Kasumi-1 (cell line): ENCODE measurements at regions not wholly inside any gene's neighbourhood (a gene's known extent, or its start where the extent isn't known, plus 50 kb on each side); places are given as distances from the start of the nearest gene placed in this dataset.

Source experiments
- DNase-seq, 2 experiments: peaks; one replicate each; lab custom pipeline; 2025; lab: John Stamatoyannopoulos, UW

DNA sequence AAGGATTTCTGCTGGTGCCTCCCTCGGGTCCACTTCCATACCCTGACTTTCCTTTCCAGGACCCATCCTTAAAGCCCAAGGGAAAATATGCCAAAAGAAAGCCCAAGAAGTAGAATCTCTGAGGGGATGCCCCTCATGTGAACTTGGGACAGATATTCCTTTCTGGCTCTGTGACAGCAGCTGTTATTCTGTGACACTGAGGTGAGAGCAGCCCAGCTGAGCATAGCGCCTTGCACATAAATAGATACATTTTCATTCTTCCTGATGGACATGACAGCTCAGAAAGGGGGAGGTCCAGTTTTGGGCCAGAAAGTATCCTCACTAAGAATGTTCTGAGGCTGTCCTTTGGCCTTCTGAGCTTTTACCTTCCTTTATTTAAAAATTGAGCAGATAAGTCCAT, 353.2 kb downstream of the SAMD5 start:
- DNase-seq, result no peak

DNA sequence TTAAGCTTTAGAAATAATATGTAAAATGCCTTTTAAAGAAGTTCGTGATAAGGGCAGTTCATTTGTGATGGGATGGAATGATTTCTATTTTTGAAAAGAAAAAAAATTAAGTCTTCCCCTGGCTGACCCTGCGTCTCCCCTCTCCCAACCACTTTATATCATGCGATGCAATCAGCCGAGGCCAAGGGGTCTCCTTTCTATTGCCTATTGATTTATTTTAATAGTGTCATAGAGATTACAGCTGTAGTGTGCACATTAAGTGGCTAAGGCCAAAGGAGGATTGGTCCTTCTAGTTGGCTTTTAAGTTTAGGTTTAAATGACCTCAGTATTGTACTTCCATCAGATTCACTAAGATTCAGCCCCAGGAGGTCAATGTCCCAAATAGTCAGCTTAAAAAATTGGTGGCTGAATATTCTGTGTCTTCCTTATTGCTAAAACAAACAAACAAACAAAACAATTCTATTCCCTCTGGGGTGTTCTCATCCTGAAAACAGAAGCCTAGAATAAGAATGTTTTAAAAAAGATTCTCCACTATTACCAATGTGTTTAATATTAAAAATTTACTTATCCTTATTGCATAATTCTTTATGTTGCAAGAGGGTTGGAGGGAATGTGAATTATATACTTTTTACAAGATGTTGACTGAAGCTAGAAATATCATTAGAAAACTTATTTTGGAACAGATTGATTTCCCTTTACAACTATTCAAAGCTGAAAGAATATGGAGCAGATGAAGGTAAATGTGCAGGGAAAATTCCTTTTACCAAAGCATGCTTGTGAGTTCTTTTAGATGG, 359.1 kb downstream of the SAMD5 start:
- DNase-seq, result no peak

DNA sequence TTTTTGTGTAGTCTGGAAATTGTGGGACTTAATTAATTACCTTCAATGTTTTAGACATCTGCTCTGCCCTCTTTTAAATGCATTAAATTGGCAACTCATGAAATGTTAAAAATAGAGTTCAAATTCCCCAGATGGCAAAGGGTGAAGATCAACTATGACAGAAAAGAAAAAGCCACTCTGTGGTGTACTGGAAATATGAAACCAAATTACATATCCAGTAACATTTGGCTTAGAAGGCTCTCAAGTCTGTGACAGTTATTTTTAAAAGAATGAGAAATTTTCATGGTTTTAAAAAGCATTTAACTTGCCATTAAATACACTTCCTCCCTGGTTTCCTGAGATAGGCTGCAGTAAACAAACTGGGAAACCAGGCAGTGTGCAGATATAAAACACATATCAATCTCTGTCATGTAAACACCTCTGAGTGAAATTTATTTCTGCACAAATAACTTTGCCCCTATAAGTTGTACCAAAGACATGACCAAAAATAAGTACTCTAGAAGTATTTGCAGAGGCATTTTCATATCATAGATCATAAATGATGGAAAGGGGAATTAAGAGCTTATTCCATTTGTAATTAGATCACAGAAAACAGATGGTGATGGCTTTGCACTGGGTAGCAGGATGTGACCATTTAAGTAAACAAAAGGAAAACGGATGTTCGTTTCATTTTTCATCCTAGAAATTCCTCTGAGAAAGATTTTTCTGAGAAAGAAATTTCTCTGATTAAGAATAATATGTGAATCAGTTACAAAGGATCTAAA, 360.1 kb downstream of the SAMD5 start:
- peak in 1 of 2 experiments; percentile 9 for DNase-seq

DNA sequence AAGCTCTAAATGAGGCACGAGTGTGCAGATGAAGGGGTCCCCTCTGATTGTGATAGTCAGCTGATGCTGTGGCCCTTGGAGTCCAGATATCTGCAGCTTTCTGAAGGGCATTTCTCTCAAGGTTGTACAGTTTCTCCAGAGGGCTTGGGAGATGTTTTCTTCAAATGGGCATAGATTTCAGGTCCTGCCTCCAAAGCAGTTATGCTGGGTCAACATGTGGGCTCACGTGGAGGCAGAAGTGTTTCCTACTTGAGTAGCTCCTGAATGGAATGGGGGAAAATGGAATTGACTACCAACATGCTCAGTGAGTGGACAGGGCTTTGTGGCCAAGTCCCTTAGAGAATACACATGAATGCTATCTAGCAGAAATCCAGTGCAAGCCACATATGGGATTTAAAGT, 360.7 kb downstream of the SAMD5 start:
- no peak for DNase-seq

DNA sequence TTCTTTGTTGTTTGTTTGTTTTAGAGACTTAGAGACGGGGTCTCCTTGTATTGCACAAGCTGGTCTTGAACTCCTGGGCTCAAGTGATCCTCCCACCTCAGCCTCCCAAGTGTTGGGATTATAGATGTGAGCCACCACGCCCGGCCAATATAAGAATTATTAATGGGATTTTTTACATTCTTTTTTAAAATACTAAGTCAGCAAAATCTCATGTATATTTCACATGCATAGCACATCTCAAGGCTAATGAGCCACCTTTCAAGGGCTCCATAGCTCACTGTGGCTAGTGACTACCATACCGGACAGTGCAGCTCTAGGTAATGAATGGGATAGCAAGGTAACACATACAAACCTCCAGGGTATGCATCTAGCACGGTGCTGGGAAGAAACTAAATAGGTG, 361.4 kb downstream of the SAMD5 start:
- DNase-seq, result no peak

DNA sequence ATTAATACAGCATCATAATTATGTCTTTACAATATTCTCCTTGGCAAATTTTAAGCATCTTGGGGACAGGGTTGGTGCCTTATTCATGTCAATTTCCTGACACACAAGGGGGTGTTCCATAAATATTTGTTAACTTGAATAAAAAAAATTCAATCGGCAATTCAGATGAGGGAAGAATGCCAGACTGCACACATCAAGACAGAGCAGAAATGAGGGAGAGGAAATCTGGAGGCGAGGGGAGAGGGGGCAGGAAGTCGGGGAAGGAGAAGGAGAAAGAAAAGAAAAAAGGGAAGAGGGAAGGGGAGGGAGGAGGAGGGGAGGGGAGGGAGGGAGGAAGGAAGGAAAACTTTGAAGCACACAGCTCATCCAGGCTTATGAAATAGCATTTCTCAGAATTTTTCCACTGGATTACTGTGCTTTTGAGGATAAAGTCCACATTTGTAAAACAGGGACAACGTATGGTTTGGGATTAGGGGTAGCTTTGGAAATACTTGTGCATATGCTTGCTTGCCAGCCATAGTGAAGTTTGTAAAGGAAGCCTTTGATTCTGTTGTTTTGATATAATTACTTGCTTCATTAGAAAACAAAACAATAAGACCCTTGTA, 362.1 kb downstream of the SAMD5 start:
- no peak for DNase-seq

DNA sequence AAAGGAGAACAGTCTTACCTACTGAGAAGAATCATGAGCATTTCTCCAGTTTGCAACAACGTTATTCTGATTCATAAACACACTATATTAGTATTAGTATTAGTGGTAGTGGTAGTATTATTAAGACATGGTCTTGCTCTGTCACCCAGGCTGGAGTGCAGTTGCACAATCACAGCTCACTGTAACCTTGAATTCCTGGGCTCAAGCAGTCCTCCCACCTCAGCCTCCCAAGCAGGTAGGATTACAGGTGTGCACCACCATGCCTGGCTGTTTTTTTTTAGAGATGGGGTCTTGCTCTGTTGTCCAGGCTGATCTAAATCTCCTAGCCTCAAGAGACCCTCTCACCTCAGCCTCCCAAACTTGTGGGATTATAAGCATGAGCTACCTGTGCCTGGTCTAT, 363.5 kb downstream of the SAMD5 start:
- DNase-seq, result no peak

DNA sequence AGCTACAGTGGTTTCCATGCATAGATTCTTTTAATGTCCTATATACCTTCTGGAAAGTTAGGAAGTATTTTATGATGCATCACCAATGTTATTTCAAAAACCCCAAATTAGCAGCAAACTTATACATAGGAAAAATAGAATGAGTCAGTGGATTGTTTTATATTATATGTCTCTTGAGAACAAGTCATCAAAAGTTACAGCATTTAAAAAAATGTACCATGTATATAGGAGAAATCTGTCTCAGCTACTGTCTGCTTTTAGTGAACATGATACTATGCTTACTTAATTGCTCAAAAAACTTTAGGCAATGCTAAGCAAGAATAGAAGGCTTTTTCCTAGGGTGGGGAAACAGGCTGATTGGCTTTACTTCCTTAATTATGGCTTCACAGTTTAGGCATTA, 365.3 kb downstream of the SAMD5 start:
- no peak for DNase-seq

DNA sequence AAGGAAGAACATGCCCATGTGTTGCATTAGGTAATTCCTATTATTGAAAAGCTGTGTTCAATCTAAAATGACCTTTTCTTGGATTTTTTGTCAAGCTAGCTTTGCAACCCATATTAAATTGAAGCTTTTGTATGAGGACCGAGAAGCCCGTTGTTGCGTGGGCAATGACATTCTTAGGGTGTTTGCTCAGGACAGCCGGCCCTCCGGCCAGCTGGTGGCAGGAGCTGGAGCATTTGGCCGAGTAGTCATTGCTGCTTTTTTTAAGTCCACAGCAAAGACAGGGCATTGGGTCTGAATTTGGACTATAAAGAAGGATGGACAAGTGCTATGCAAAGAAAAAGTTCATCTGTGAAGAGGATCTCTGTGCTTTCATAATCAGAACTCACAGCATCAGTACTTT, 365.8 kb downstream of the SAMD5 start:
- DNase-seq, result no peak

DNA sequence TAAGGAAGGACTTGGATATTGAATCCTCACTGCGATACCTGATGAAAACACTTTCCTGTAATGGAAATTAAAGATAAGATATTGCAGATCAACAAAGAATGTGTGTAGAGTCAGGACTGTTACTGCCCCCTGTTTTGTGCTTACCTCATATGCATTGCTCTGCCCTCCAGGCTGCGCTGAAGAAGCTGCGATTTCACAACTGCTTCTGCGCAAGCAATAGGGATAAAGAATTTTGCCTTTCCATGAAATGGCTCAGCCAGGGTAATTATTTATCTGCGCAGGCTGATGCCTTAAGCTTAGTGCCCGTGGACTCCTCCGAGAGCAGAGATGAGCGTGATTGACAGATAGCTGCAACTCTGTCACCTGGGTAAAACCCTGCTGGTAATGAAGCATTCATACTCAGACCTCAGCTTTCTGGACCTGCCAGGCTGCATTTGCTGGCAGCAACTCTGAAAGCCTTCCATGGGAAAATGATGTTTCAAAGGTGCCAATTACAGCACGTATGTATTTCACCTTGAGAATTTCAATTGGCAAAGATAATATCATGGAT, 370.6 kb downstream of the SAMD5 start:
- DNase-seq, result no peak

DNA sequence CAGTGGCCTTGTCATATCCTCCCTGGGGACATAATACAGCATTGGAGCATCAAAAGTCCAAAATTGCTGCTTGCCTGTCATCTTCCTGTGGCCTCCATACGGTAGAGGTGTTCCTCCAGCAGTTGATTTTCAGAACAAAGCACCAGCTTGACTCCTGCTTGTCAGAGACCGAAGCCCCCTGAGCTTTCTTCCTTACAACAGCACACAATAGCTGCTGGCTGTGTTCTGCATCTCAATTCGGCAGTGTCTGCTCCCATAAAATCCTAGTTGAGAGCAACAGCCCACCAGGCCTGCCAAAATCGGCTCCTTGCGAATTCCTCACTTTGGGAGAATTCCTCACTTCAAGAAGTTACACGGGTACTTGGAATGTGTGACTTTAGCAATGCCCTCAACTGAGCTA, 372.9 kb downstream of the SAMD5 start:
- no peak for DNase-seq

DNA sequence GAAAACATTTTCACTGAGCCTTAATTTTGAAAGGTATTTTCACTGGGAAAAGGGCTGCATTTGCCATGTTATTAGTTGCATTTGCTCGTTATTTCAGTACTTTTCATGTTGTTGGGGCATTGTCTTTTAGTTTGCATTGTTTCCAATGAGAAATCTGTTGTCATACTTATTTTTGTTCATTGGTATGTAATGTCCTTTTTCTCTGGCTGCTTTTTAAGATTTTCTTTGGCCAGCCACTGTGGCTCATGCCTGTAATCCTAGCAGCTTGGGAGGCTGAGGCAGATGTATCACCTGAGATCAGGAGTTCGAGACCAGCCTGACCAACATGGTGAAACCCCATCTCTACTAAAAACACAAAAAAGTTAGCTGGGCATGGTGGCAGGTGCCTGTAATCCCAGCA, 379.9 kb downstream of the SAMD5 start:
- DNase-seq, result no peak

DNA sequence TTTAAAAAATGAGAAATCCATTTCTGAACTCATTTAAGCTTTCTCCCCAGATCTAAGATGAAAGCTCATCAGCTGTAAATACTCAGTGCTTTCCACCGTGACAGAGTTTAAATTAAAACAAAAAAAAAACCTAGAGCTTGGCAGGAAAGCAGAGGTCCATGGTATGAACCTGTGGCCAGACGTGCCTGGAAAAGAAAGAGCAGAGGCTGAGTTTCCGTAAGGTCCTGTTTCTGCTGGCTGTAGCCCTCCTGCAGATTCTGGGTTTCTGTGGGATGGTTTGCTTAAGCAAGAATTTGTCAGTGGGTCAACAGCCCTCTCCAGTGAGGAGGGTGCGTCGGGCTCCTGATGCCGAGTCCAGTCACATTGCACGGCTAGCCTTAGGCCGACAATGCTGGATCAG, 383.2 kb downstream of the SAMD5 start:
- DNase-seq, result no peak

DNA sequence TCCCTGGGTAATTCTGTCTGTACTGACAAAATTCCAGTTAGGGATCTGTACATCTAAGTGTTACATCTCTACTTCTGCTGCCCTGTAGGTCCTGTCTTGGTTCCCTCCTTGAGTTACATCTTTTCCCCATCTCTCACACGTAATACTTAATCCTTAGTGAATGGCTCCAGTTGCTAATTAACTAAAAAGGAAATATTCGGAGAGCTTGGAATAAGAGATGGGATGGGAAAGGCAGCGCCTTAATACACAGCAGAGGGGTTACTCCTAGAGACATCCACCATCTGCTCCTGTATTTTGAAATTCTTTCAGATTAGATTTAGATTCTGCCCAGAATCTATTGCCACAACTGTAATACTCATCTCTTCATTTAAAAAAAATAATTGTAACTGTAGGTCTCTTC, 384.0 kb downstream of the SAMD5 start:
- DNase-seq, result no peak

DNA sequence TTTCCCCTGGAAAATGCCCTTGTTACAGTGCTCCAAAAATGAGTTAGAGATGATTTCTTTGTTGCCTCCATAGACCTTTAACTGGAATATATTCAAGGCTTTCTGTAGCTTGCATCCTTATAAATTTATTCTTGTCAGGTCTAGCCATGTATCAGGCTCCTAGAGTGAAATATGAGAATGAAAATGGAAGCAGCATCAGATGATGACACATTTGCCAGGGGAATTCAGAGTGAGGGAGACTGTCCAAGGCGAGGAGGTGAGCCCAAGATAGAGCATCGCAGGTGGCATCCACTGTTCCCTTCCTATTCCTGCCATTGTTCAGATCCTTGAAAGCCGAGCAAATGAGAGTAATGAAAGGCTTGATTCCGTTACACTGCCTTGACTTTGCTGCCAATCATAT, 386.8 kb downstream of the SAMD5 start:
- DNase-seq, result no peak

DNA sequence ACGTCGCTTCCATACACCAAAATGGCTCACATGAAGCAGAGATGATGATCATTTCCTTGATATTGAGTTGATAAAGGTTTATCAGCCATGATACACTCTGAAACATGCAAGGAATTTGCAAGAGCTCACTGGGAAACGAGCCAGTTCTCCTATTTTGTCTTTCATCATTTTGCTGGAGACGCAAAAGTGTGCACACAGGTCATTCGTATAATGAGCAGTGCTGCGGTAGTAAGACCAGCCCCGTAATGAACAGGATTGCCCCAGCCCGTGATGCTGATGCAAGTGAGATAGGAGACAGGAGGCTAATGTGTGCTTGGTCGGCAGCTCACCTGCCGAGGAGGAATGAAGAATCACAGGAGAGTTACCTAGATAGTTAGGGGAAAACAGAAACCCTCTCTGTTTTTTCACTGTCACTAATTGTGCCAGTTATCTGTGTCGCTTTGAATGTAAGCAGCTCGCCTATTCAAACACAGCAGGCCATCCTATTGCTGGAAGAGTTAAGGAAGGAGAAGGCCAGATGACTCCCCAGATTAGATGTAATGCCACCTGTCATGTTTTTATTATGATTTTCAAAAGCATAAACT, 391.8 kb downstream of the SAMD5 start:
- DNase-seq, result no peak

DNA sequence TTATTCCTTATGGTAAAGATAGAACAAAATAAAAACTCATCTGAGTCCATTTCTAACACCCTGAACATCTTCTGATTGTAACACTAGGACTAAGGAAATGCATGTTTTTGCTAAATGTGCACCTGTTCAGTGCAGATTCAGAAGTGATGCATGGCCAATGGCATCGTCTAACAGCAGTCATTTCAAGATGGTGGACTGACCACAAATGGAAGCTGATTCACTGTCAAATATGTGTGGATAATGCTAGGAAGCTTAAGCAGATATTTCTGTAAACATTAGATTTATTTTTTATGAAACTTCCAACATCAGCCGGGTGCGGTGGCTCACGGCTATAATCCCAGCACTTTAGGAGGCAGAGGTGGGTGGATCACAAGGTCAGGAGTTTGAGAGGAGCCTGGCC, 394.8 kb downstream of the SAMD5 start:
- DNase-seq, result no peak

DNA sequence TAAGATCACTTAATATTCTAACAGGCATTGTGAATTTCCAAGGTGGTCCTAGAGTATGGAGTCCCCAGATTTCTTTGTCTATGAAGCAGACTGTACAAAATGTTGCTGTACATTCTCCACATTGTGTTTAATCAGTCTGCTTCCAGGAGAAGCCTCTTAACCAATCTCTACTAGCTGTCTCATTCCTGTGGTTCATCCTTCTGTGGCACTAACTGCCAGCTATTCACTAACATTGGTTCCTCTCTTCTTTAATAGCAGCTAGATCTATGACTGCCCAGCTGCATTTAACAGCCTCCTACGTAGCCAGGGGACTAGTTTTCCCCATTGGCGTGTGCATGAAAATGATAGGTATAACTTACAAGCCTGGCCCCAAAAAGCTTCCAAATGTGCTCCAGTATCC, 395.4 kb downstream of the SAMD5 start:
- no peak for DNase-seq

DNA sequence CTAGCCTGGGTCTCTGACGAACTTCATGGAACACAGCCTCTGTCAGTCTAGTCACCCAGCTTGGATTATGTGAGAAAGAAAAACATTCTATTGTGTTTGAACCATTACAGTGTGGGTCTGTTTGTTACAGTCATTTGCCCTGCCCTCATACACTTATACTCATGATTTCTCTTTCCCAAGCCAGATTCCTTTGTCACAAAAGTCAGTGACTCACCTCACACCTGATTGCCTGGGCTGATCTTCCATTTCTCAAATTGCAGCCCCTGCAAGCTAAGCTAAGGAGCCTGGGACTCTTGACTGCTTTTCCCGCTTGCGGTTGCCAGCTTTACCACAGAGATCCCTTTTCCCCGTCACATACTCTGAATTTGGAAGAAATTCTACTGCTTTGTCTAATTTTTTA, 395.9 kb downstream of the SAMD5 start:
- DNase-seq, result no peak

DNA sequence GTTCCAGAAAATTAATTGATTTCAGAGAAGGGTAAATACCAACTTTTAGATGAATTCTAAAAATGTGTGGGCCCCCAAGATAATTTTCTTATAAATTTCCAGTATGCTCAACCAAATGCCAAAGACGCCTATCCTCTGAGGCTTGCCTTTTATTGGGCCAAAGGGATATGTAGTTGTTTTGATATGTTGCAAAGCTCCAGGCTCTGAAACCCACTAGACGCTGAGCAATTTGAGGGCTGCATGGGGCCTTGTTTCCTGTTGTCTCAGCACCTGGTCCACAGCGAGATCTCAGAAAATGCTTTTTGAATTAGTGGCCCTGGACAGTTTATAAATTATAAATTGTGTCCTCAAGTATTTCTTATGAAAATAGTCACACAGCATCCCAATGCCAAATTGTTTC, 397.2 kb downstream of the SAMD5 start:
- no peak for DNase-seq

DNA sequence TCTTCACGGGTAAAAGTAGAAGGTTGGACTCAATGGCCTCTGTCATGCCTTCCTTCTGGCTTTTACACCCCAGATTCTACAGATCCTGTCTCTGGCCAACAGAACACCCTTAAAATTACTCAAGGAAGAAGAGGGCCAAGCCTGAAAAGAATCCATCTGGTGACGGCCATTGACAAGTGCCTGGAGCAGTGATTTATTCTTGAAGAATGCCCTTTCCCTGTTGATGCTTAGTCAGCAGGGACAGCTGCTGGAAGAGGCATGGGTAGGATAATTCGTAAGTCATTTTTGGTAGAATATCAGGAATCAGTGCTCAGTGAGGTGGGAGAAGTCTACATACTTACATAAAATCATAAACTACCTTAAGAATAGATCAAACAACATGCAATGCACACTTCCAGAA, 397.9 kb downstream of the SAMD5 start:
- no peak for DNase-seq

DNA sequence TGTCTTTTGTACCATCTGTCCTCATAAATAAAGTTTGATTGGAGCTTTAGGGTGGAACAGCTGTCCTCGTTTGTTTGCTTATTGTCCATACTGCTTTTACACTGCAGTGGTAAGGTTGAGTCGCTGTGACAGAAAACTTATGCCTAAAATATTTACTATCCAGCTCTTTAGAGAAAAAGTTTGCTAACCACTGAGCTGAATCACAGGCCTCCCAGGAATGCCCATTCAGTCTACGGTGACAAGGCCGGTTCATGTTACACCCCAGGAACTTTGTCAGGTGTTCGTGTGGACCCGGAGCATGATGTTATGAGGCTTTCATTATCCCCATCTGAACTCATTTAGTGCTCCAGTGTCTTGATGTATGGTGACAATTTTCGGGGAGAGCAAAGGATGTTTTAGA, 401.1 kb downstream of the SAMD5 start:
- DNase-seq, result no peak

DNA sequence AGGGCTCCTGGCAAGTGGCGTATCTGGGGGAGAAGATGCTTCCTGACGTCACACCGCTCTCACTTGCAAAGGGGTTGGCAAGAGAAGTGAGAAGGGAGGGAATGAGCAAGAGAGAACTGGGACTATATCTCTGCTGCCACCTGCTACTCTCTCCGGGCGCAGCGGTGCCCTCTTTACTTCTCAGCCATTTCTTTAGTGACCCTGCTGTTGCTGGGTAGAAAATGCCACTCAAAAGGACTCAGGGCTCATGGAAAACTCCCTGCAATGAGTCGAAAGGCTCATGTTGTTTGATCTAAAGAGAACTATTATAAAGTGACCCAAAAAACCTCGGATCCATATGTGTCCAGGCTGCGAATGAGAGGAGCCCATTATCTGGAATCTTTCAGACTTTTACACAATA, 401.8 kb downstream of the SAMD5 start:
- DNase-seq, result no peak
